H1 (cell line): ENCODE measurements at regions not wholly inside any gene's neighbourhood (a gene's known extent, or its start where the extent isn't known, plus 50 kb on each side); places are given as distances from the start of the nearest gene placed in this dataset.

Experiments
- CTCF ChIA-PET: fragments of 300-600 bp; sonication (Branson Sonifier 250); formaldehyde crosslinking; loops from one replicate; lab custom pipeline; 2021; ENCODE audit not compliant: partially characterized antibody; lab: Charles Lee
- POLR2A ChIA-PET: fragments of 300-600 bp; sonication (Branson Sonifier 250); formaldehyde crosslinking; loops from one replicate; lab custom pipeline; 2021; ENCODE audit warnings: inconsistent platforms; ENCODE audit not compliant: partially characterized antibody; lab: Charles Lee
- DNase-seq, 2 experiments: peaks; one replicate each; pipeline versions ENCODE4 v3.0.0 to v3.0.0-alpha.2; 2010 to 2022; ENCODE audit warnings: low spot score in 2 of 2, low read depth in 1 of 2, mixed read lengths in 1 of 2
- FAIRE-seq: peaks from 2 replicates; lab custom pipeline; 2011; peaks lifted over from hg19 to GRCh38; lab: Jason Lieb, UNC
- H2AFZ ChIP-seq: 2 replicates; pipeline ENCODE4 v1.8.1; 2012; ENCODE audit warnings: low read length, inconsistent platforms
- H2AK5ac ChIP-seq: 2 replicates; pipeline ENCODE4 v1.6.1; 2013; ENCODE audit warnings: low read depth, low read length
- H2BK120ac ChIP-seq: replicated peaks from 2 replicates; pipeline ENCODE3; 2013; ENCODE audit warnings: low read depth, low read length, inconsistent platforms
- H2BK12ac ChIP-seq: 2 replicates; pipeline ENCODE4 v1.6.1; 2013; ENCODE audit warnings: low read depth, low read length
- H2BK15ac ChIP-seq: 2 replicates; pipeline ENCODE4 v1.6.1; 2013; ENCODE audit warnings: low read length
- H2BK20ac ChIP-seq: 2 replicates; pipeline ENCODE4 v1.6.1; 2013; ENCODE audit warnings: low read length
- H2BK5ac ChIP-seq: 2 replicates; pipeline ENCODE4 v1.6.1; 2013; ENCODE audit warnings: low read depth, low read length
- H3K14ac ChIP-seq: 2 replicates; pipeline ENCODE4 v1.6.1; 2013; ENCODE audit warnings: inconsistent platforms; ENCODE audit not compliant: insufficient read length
- H3K18ac ChIP-seq: 2 replicates; pipeline ENCODE4 v1.6.1; 2013; ENCODE audit warnings: low read length; ENCODE audit errors: extremely low read depth
- H3K23ac ChIP-seq: 2 replicates; pipeline ENCODE4 v1.6.1; 2013; ENCODE audit warnings: inconsistent platforms; ENCODE audit not compliant: insufficient read length
- H3K23me2 ChIP-seq: 2 replicates; pipeline ENCODE4 v1.6.1; 2013; ENCODE audit warnings: low read depth, low read length
- H3K27ac ChIP-seq: 2 replicates; pipeline ENCODE4 v1.6.1; 2011; ENCODE audit warnings: low read depth, low read length, inconsistent platforms
- H3K27me3 ChIP-seq, 4 experiments: replicated peaks in 1 of 4; 1 replicate in 1 of 4; 2 replicates in 3 of 4; pipeline versions ENCODE4 v1.6.1 to v1.8.1; 2011 to 2013; ENCODE audit warnings: low read length in 3 of 4, mild to moderate bottlenecking in 3 of 4, inconsistent platforms in 2 of 4, mixed read lengths in 2 of 4, moderate library complexity in 1 of 4; ENCODE audit not compliant: control insufficient read depth in 3 of 4, insufficient read depth in 3 of 4; ENCODE audit errors: extremely low read depth in 1 of 4
- H3K36me3 ChIP-seq, 4 experiments: 2 replicates each; pipeline versions ENCODE4 v1.6.1 to v1.8.1; 2011 to 2013; ENCODE audit warnings: mild to moderate bottlenecking in 4 of 4, low read length in 3 of 4, moderate library complexity in 2 of 4, control low read depth in 1 of 4, inconsistent platforms in 1 of 4; ENCODE audit not compliant: insufficient read depth in 4 of 4, control insufficient read depth in 2 of 4
- H3K4ac ChIP-seq: replicated peaks from 2 replicates; pipeline ENCODE3; 2013; ENCODE audit warnings: low read length, low read depth, mixed read lengths, inconsistent platforms; ENCODE audit not compliant: insufficient read length
- H3K4me1 ChIP-seq, 4 experiments: replicated peaks in 1 of 4; 1 replicate in 1 of 4; 2 replicates in 3 of 4; pipeline versions ENCODE4 v1.6.1 to v1.8.1; 2011 to 2013; ENCODE audit warnings: low read length in 3 of 4, inconsistent platforms in 2 of 4, mixed read lengths in 1 of 4; ENCODE audit not compliant: insufficient read depth in 4 of 4, control insufficient read depth in 3 of 4
- H3K4me2 ChIP-seq, 2 experiments: 2 replicates each; pipeline versions ENCODE4 v1.6.1 to v1.8.1; 2011 to 2013; ENCODE audit warnings: low read depth in 2 of 2, low read length in 2 of 2, control low read depth in 1 of 2, inconsistent platforms in 1 of 2, mild to moderate bottlenecking in 1 of 2; ENCODE audit not compliant: insufficient read depth in 1 of 2
- H3K4me3 ChIP-seq, 4 experiments: fragments of 200-600, 300-600 bp in 1 of 4; sonication (generic), shearing (Covaris generic), sonication (Bioruptor Twin) in 1 of 4; 2 replicates each; pipeline versions ENCODE4 v1.5.1 to v1.8.1; 2011 to 2016; ENCODE audit warnings: low read length in 4 of 4, low read depth in 3 of 4, control low read depth in 2 of 4, inconsistent platforms in 2 of 4, mild to moderate bottlenecking in 2 of 4, mixed read lengths in 1 of 4, moderate library complexity in 1 of 4; ENCODE audit not compliant: insufficient read depth in 2 of 4; ENCODE audit errors: extremely low read depth in 1 of 4
- H3K56ac ChIP-seq: replicated peaks from 2 replicates; pipeline ENCODE3; 2013; ENCODE audit warnings: low read depth, mild to moderate bottlenecking, mixed read lengths, low read length, inconsistent platforms; ENCODE audit not compliant: insufficient read length
- H3K79me1 ChIP-seq: 2 replicates; pipeline ENCODE4 v1.6.1; 2013; ENCODE audit warnings: low read depth, low read length, control low read depth
- H3K79me2 ChIP-seq, 2 experiments: 2 replicates each; pipeline versions ENCODE4 v1.6.1 to v1.8.1; 2012 to 2013; ENCODE audit warnings: low read length in 2 of 2, mild to moderate bottlenecking in 2 of 2, inconsistent platforms in 1 of 2; ENCODE audit not compliant: insufficient read depth in 2 of 2, control insufficient read depth in 1 of 2
- H3K9ac ChIP-seq, 4 experiments: replicated peaks in 1 of 4; 1 replicate in 1 of 4; 2 replicates in 3 of 4; pipeline versions ENCODE4 v1.6.1 to v1.8.1; 2011 to 2013; ENCODE audit warnings: low read depth in 3 of 4, low read length in 3 of 4, control low read depth in 2 of 4, mild to moderate bottlenecking in 2 of 4, moderate library complexity in 2 of 4, inconsistent platforms in 1 of 4; ENCODE audit errors: extremely low read depth in 1 of 4
- H3K9me3 ChIP-seq, 2 experiments: 2 replicates each; pipeline versions ENCODE4 v1.6.1 to v1.8.1; 2012 to 2013; ENCODE audit warnings: mild to moderate bottlenecking in 2 of 2, moderate library complexity in 2 of 2, control low read depth in 1 of 2, inconsistent platforms in 1 of 2, low read depth in 1 of 2, low read length in 1 of 2, mixed read lengths in 1 of 2; ENCODE audit not compliant: insufficient read depth in 2 of 2
- H4K20me1 ChIP-seq, 2 experiments: replicated peaks in 1 of 2; 2 replicates each; pipeline versions ENCODE3 to v1.8.1; 2011 to 2013; ENCODE audit warnings: inconsistent platforms in 2 of 2, low read length in 2 of 2, mild to moderate bottlenecking in 1 of 2; ENCODE audit not compliant: insufficient read depth in 2 of 2, control insufficient read depth in 1 of 2
- H4K5ac ChIP-seq: 2 replicates; pipeline ENCODE4 v1.6.1; 2013; ENCODE audit warnings: low read length, low read depth, mixed read lengths, inconsistent platforms; ENCODE audit not compliant: insufficient read length
- H4K8ac ChIP-seq: 2 replicates; pipeline ENCODE4 v1.8.0; 2013; ENCODE audit warnings: mild to moderate bottlenecking, moderate library complexity, low read length, inconsistent platforms; ENCODE audit not compliant: insufficient read depth; ENCODE audit errors: extremely low read depth
- H4K91ac ChIP-seq: replicated peaks from 2 replicates; pipeline ENCODE3; 2013; ENCODE audit warnings: low read length, mixed read lengths, inconsistent platforms; ENCODE audit not compliant: insufficient read length
- CTBP2 ChIP-seq: IDR thresholded peaks from 2 replicates; pipeline ENCODE4 v1.7.0; 2011; ENCODE audit warnings: borderline replicate concordance, mild to moderate bottlenecking, moderate library complexity, mixed read lengths, low read length; ENCODE audit not compliant: insufficient read depth, insufficient read length
- EGR1 ChIP-seq: IDR thresholded peaks from 2 replicates; pipeline ENCODE4 v1.6.1; 2011; ENCODE audit warnings: low read depth, low read length, borderline replicate concordance
- MAFK ChIP-seq: IDR thresholded peaks from 2 replicates; pipeline ENCODE4 v1.6.1; 2012; ENCODE audit warnings: low read depth, mild to moderate bottlenecking, improper control_type of control experiment, low read length
- PHF8 ChIP-seq: fragments of 200-600 bp; sonication (generic); conservative IDR thresholded peaks from 2 replicates; pipeline ENCODE4 v1.7.1; 2012; ENCODE audit warnings: low read depth, mild to moderate bottlenecking, inconsistent platforms, low read length, moderate library complexity
- SIX5 ChIP-seq: IDR thresholded peaks from 2 replicates; pipeline ENCODE4 v1.6.1; 2011; ENCODE audit warnings: mild to moderate bottlenecking, low read depth, low read length
- SP1 ChIP-seq: IDR thresholded peaks from 2 replicates; pipeline ENCODE4 v1.6.1; 2011; ENCODE audit warnings: low read depth, low read length
- SP4 ChIP-seq: IDR thresholded peaks from 2 replicates; pipeline ENCODE4 v1.6.1; 2012; ENCODE audit warnings: low read length, inconsistent platforms
- YY1 ChIP-seq: IDR thresholded peaks from 2 replicates; pipeline ENCODE4 v1.6.1; 2011; ENCODE audit warnings: low read depth, mild to moderate bottlenecking, low read length
- WGBS, 2 experiments: shearing (Covaris generic) in 1 of 2; methylation state at CpG; one replicate each; pipeline versions ENCODE4 v1.1.6 to v1.1.7; 2013 to 2015; ENCODE audit warnings: low lambda C conversion rate in 2 of 2, mixed read lengths in 2 of 2, inconsistent platforms in 1 of 2, low coverage in 1 of 2, missing lambda C conversion rate in 1 of 2; ENCODE audit not compliant: insufficient replicate concordance in 2 of 2, insufficient coverage in 1 of 2, insufficient read length in 1 of 2; ENCODE audit errors: extremely low coverage in 1 of 2, missing lambda C conversion rate in 1 of 2; 5-methylcytosine and 5-hydroxymethylcytosine counted together

- H3K79me2 ChIP-seq = no peaks in the 10 kb centered on the region
- H3K27ac ChIP-seq = no peak overlapping the region
- H3K4me2 ChIP-seq = no peak overlapping the region
- no peak for DNase-seq
- no peak overlapping the region for H2BK20ac ChIP-seq
- H3K23me2 ChIP-seq = no peaks in the 10 kb centered on the region
- no peak overlapping the region for H2AFZ ChIP-seq
- H3K27me3 ChIP-seq = peaks cover 0 to 1% (median 0%) of the 10 kb centered on the region in 4 experiments; a peak in 1 of 7 replicates
- H2BK12ac ChIP-seq = no peak overlapping the region
- POLR2A ChIA-PET = no interaction called here
- H3K23ac ChIP-seq = no peak overlapping the region
- no peak overlapping the region for H4K91ac ChIP-seq
- no peak for FAIRE-seq
- no peak overlapping the region for H3K9ac ChIP-seq
- H4K5ac ChIP-seq = no peak overlapping the region
- no peak overlapping the region for H2AK5ac ChIP-seq
- no peak overlapping the region for H3K4me3 ChIP-seq
- H3K9me3 ChIP-seq = no peaks in the 10 kb centered on the region
- no peak overlapping the region for H2BK5ac ChIP-seq
- H4K20me1 ChIP-seq = no peaks in the 10 kb centered on the region
- H2BK120ac ChIP-seq = no peak overlapping the region
- TF ChIP-seq SP4 (no peak), PHF8 (no peak), CTBP2 (no peak), SP1 (no peak), YY1 (no peak), SIX5 (no peak), EGR1 (no peak), MAFK (no peak)
- no peak overlapping the region for H2BK15ac ChIP-seq
- H3K4ac ChIP-seq = no peak overlapping the region
- H3K18ac ChIP-seq = no peak overlapping the region
- no peaks in the 10 kb centered on the region for H3K4me1 ChIP-seq
- H3K79me1 ChIP-seq = no peaks in the 10 kb centered on the region
- H3K36me3 ChIP-seq = no peaks in the 10 kb centered on the region
- CTCF ChIA-PET = interaction anchor here (1.8 kb wide), 1 partner anchor 76 kb away, joined by 7 read pairs; no protein-coding TSS in a partner anchor
- no peak overlapping the region for H3K14ac ChIP-seq
- H4K8ac ChIP-seq = no peak overlapping the region
- no peak overlapping the region for H3K56ac ChIP-seq
- whole genome bisulfite sequencing, 2 experiments = 90% methylated on average over 1 of the region's 1 CpG; no CpG with 5 or more reads in 1 of the 2 experiments
Observed at GRCh38 chr5:112681481-112681908, 56.2 kb upstream of the APC start.
